HK-2 (cell line): ENCODE measurements at regions not wholly inside any gene's neighbourhood (a gene's known extent, or its start where the extent isn't known, plus 50 kb on each side); places are given as distances from the start of the nearest gene placed in this dataset.
"Not testable (repeated sequence)": the region's sequence is repeated elsewhere in the genome, so short reads cannot be mapped to it uniquely, and the experiment has no call there.

ENCODE experiments used
- DNase-seq: peaks from one replicate; pipeline ENCODE4 v3.0.0-alpha.2; 2018; ENCODE audit not compliant: unreplicated experiment

- DNase-seq = no peak
These were observed 358.7 kb upstream of the KLF4 start for GRCh38 chr9:107847978-107848964.

DNA sequence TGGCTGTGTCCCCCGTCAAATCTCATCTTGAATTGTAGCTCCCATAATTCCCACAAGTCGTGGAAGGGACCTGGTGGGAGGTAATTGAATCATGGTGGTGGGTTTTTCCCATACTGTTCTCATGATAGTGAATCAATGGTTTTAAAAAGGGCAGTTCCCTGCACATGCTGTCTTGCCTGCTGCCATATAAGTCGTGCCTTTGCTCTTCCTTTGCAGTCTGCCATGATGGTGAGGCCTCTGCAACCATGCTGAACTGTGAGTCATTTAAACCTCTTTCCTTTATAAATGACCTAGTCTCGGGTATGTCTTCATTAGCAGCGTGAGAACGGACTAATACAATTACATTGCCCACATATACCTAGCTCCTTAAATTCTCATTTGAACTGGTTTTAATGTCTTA, 353.0 kb upstream of the KLF4 start:
- DNase-seq = no peak

GRCh38 chr9:107841076-107841475, 351.5 kb upstream of the KLF4 start:
- DNase-seq = no peak

DNA sequence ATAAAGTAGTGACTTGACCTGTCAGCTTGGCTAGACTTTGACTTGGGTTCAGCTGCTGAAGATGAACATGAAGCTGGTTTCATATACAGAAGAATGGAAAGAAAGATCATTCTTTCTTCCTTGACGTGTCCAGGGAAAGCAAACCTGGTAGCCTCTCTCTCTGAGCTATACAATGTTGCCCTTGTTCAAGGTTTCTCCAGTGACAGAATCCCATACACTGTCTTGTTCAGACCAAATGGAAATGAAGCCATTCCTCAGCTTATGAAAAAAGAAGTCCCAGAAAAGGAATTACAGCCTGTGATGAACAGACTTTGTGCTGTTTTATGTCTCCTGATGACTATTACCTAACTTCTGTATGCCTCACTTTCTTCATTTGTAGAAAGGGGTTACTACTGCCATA, 349.8 kb upstream of the KLF4 start:
- no peak for DNase-seq

GRCh38 chr9:107838766-107839165, 349.2 kb upstream of the KLF4 start:
- DNase-seq = no peak

- DNase-seq = no peak
These were observed 346.7 kb upstream of the KLF4 start for GRCh38 chr9:107836300-107836699.

DNA sequence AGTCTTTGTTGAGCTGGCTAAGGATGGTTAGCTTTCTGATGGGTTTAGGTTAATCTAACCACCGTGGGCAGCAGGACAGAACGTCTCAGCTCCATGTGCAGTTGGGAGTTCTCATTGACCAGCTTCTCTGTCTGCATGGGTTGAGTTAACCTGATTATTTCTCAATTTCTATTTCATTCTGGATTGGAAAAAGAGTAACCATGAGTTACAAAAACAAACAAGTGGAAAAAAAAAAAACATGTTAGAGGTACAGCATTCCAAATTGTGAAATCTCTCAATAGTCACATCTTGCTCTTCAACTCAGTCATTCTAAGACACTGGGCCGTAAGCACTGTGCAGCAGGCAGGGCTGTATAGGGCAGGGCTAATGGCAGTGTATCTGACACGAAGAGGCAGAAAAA, 343.7 kb upstream of the KLF4 start:
- no peak for DNase-seq

- DNase-seq = no peak
These were observed 343.3 kb upstream of the KLF4 start for GRCh38 chr9:107832871-107833270.

DNA sequence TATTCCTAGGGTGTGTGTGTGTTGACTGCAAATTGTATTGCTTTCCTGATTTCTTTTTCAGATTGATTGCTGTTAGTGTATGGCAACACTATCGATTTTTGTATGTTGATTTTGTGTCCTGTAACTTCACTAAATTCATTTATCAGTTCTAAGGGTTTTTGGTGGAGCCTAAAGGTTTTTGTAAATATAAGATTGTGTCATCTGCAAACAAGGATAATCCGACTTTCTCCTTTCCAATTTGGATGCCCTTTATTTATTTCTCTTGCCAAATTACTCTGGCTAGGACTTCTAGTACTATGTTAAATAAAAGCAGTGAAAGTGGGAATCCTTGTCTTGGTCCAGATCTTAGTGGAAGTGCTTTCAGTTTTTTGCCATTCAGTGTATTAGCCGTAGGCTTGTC, 340.9 kb upstream of the KLF4 start:
- DNase-seq = no peak

GRCh38 chr9:107827884-107828283, 338.3 kb upstream of the KLF4 start:
- no peak for DNase-seq

DNA sequence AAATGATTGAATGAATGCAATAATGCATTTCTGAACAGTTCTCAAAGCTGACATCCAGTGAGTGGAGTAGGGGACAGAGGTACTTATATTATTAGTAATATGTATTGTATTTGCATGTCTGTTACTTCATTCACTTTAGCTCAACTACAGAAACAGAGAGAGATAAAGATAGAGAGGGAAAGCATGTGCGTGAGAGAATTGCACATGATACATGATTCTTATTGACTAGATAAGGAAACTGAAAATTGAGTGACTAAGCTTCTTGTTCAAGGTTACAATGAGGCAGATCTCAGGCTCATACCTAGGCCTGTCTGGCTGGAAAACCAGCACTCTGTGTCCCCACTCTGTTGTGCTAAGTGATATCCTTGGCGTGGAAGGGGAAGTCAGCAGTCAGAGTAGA, 337.7 kb upstream of the KLF4 start:
- DNase-seq = no peak

DNA sequence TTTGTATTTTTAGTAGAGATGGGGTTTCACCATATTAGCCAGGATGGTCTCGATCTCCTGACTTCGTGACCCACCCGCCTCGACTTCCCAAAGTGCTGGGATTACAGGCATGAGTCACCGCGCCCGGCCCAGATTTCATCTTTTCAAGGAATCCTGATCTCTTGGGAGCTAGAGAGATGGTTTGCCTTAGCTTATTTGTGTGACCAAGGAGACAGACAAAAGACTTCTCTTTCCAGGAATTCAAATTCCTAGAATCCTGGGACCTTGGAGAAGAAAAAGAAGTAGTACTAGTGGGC, 337.1 kb upstream of the KLF4 start:
- DNase-seq = not testable (repeated sequence)

DNA sequence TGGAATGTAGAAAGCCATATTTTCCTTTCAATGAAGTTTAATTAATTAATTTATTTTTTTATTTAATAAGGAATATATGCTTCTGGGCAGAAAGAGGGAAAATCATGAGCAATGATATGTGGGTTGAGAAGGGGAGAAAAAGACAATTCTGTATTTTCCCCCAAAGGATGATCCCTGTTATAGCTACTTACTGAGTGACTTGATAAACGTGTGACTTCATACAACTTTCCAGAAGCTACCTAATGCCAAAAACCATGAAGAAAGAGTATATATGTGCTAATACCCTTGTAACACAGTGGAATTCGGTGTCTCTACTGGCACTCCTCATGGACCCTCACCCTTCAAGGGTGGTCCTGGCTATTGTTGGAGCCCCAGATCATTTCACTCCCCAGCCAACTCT, 335.0 kb upstream of the KLF4 start:
- no peak for DNase-seq

GRCh38 chr9:107819772-107820565, 330.4 kb upstream of the KLF4 start:
- no peak for DNase-seq

DNA sequence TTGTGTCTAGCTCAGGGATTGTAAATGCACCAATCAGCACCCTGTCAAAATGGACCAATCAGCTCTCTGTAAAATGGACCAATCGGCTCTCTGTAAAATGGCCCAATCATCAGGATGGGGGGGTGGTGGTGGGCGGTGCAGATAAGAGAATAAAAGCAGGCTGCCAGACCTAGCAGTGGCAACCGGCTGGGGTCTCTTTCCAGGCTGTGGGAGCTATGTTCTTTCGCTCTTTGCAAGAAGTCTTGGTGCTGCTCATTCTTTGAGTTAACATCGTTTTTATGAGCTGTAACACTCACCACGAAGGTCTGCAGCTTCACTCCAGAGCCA, 328.9 kb upstream of the KLF4 start:
- DNase-seq = not testable (repeated sequence)

DNA sequence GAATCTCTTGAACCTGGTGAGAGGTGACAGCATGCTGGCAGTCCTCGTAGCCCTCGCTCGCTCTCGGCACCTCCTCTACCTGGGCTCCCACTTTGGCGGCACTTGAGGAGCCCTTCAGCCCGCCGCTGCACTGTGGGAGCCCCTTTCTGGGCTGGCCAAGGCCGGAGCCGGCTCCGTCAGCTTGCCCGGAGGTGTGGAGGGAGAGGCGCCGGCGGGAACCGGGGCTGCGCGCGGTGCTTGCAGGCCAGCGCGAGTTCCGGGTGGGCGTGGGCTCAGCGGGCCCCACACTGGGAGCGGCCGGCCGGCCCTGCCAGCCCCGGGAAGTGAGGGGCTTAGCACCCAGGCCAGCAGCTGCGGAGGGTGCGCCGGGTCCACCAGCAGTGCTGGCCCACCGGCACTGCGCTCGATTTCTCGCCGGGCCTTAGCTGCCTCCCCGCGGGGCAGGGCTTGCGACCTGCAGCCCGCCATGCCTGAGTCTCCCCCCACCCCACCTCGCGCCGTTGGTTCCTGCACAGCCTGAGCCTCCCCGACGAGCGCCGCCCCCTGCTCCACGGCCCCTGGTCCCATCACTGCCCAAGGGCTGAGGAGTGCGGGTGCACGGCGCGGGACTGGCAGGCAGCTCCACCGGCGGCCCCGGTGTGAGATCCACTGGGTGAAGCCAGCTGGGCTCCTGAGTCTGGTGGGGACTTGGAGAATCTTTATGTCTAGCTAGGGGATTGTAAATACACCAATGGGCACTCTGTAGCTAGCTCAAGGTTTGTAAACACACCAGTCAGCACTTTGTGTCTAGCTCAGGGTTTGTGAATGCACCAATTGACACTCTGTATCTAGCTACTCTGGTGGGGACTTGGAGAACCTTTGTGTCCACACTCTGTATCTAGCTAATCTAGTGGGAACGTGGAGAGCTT, 328.3 kb upstream of the KLF4 start:
- DNase-seq = not testable (repeated sequence)

GRCh38 chr9:107816561-107817021, 327.0 kb upstream of the KLF4 start:
- no peak for DNase-seq

DNA sequence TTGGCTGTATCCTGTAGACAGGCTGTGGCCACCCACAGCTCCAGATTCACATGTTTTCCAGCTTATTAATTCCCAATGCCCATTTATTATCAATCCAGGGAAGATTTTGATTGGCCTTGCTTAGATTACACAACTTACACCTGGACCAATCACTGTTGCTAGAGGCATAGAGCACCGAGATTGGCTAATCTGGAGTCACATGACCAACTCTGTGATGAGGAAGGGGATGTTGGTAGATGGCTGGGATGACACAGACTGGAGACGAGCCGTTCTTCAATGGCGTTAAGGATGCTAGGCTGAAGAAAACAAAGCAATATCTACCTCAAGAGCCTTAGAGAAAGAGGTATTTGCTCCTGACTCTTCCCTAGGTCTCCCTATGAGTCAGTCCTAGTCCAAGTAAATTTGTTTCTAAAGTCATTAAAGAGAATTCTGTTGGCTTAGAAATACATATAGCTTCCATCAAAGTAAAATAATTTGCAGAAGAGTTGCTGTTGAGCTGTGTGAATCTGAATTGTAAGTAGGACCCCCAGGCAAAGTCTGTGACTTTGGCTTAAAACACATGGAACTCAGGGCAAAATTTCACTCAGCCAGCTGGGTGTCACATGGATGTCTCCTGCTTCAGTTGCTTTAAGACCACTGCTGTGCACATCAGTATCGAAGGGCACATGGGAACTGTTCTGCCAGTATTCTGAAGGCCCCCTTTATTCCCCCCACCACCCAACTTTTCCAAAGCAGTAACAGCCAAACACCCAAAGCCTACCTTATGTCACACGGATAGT, 326.4 kb upstream of the KLF4 start:
- no peak for DNase-seq

- DNase-seq = no peak
These were observed 323.7 kb upstream of the KLF4 start for GRCh38 chr9:107813287-107813686.

DNA sequence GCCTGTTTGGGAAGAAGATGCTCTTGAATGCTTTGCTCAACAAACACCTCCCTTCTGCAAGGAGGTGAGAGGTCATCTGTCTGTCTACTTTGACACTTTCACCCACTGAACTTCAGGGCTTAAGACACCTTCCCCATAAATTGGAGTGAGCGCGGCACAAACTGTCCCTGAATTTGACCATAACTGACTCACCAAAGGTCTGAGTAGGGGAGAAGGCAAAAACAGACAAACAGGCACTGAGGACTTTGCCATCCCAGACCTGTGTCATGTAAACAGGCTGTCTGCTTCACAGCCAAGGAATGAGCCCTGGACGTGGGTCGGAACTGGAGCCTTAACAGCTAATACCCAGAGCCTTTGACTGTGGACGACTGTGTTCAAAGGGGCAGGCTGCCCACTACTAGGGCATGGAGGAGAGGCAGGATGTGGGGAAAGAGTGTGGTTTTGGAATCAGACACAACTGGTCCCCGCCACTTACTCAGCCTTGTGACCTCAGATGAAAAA, 320.9 kb upstream of the KLF4 start:
- no peak for DNase-seq

DNA sequence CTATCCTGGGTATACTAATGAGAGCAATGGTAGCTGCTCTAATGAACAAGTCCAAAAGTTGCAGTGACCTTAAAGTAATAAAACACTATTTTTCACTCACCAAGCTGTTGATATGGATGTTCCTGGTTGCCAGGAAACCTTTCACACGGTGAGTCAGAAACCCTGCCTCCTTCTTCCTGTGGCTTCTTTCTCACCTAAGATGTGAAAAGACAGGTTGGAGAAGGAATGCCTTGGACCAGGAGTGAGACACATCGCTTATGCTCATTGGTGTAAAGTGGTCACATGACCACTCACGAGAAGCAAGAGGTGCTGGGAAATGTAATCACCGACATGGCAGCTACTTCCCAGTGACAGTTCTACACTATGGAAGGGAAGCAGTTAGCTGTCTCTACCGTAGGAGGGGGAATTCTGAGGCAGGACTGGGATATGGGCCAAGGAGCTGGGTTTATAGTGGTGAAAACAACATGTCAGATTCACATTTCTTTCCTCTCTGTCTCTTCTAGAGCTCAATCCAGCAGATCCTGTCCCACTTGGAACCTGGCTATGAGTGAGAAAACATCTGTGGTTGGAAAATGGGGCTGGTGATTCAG, 320.4 kb upstream of the KLF4 start:
- DNase-seq = no peak
